H1 (cell line): ENCODE measurements at regions not wholly inside any gene's neighbourhood (a gene's known extent, or its start where the extent isn't known, plus 50 kb on each side); places are given as distances from the start of the nearest gene placed in this dataset.

Experiments used
- CHD1 ChIP-seq: IDR thresholded peaks from 2 replicates; pipeline ENCODE4 v1.6.1; 2012; ENCODE audit warnings: low read depth, low read length, improper control_type of control experiment
- CTBP2 ChIP-seq: IDR thresholded peaks from 2 replicates; pipeline ENCODE4 v1.7.0; 2011; ENCODE audit warnings: borderline replicate concordance, mild to moderate bottlenecking, moderate library complexity, mixed read lengths, low read length; ENCODE audit not compliant: insufficient read depth, insufficient read length
- CTCF ChIP-seq, 3 experiments: IDR thresholded peaks; 1 replicate in 2 of 3; 2 replicates in 1 of 3; pipeline versions ENCODE4 v1.5.1 to v1.6.1; 2011; ENCODE audit warnings: low read length in 3 of 3, mild to moderate bottlenecking in 3 of 3, inconsistent platforms in 2 of 3, low read depth in 1 of 3, moderate library complexity in 1 of 3; ENCODE audit not compliant: insufficient read depth in 1 of 3; ENCODE audit errors: control extremely low read depth in 1 of 3
- EZH2 ChIP-seq: fragments of 200-600 bp; sonication (generic); IDR thresholded peaks from 2 replicates; pipeline ENCODE4 v1.7.1; 2012; ENCODE audit warnings: low read depth, mild to moderate bottlenecking, moderate library complexity, low read length, inconsistent platforms; ENCODE audit not compliant: severe bottlenecking
- JUND ChIP-seq: IDR thresholded peaks from 2 replicates; pipeline ENCODE4 v1.6.1; 2011; ENCODE audit warnings: mild to moderate bottlenecking, improper control_type of control experiment, low read length
- POLR2A ChIP-seq, 2 experiments: IDR thresholded peaks; 1 replicate in 1 of 2; 2 replicates in 1 of 2; pipeline ENCODE4 v1.6.1; 2011; ENCODE audit warnings: low read depth in 2 of 2, low read length in 2 of 2, mild to moderate bottlenecking in 2 of 2; ENCODE audit errors: control extremely low read depth in 1 of 2
- RFX5 ChIP-seq: IDR thresholded peaks from 2 replicates; pipeline ENCODE4 v1.6.1; 2011; ENCODE audit warnings: low read depth, low read length, improper control_type of control experiment, borderline replicate concordance
- SP4 ChIP-seq: IDR thresholded peaks from 2 replicates; pipeline ENCODE4 v1.6.1; 2012; ENCODE audit warnings: low read length, inconsistent platforms
- SRF ChIP-seq: IDR thresholded peaks from 2 replicates; pipeline ENCODE4 v1.6.1; 2011; ENCODE audit warnings: mild to moderate bottlenecking, low read depth, low read length, moderate library complexity
- TF ChIP-seq, protein P1 (sequence below): IDR thresholded peaks from 2 replicates; pipeline ENCODE4 v1.6.1; 2012; ENCODE audit warnings: low read length, inconsistent platforms

- TF ChIP-seq CTCF (IDR thresholded peaks at IDR 0.05; ENCODE audit: control extremely low read depth in 1 of 3, insufficient read depth in 1 of 3, low read depth in 1 of 3, low read length in 3 of 3) = no peak
- no peak for TF ChIP-seq POLR2A (IDR thresholded peaks at IDR 0.05; ENCODE audit: control extremely low read depth in 1 of 2, low read depth in 2 of 2, low read length in 2 of 2)
- no peak for TF ChIP-seq RFX5
- no peak for TF ChIP-seq CHD1
- no peak for TF ChIP-seq SP4
- TF ChIP-seq CTBP2 = no peak
- TF ChIP-seq SRF = no peak
- no peak for TF ChIP-seq EZH2
- no peak for TF ChIP-seq JUND
- TF ChIP-seq, protein P1, sequence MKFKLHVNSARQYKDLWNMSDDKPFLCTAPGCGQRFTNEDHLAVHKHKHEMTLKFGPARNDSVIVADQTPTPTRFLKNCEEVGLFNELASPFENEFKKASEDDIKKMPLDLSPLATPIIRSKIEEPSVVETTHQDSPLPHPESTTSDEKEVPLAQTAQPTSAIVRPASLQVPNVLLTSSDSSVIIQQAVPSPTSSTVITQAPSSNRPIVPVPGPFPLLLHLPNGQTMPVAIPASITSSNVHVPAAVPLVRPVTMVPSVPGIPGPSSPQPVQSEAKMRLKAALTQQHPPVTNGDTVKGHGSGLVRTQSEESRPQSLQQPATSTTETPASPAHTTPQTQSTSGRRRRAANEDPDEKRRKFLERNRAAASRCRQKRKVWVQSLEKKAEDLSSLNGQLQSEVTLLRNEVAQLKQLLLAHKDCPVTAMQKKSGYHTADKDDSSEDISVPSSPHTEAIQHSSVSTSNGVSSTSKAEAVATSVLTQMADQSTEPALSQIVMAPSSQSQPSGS = no peak
Measured at GRCh38 chr2:220445429-220446105, 818.1 kb downstream of the SLC4A3 start.
